HUES48 (cell line): ENCODE measurements at regions not wholly inside any gene's neighbourhood (a gene's known extent, or its start where the extent isn't known, plus 50 kb on each side); places are given as distances from the start of the nearest gene placed in this dataset.
A peak's percentile ranks its signal among the peaks of the same experiment; 100 is the strongest.

Experiments
- H3K27ac ChIP-seq: one replicate; pipeline ENCODE4 v1.7.0; 2013; ENCODE audit warnings: low read depth, low read length, inconsistent platforms
- H3K27me3 ChIP-seq: 2 replicates; pipeline ENCODE4 v1.6.1; 2013; ENCODE audit warnings: mild to moderate bottlenecking, low read length; ENCODE audit not compliant: control insufficient read depth, insufficient read depth
- H3K36me3 ChIP-seq: 2 replicates; pipeline ENCODE4 v1.6.1; 2013; ENCODE audit warnings: low read length; ENCODE audit not compliant: control insufficient read depth, insufficient read depth
- H3K4me1 ChIP-seq: 2 replicates; pipeline ENCODE4 v1.6.1; 2013; ENCODE audit warnings: mild to moderate bottlenecking, low read length; ENCODE audit not compliant: control insufficient read depth, insufficient read depth
- H3K4me3 ChIP-seq: 2 replicates; pipeline ENCODE4 v1.5.1; 2013; ENCODE audit warnings: mild to moderate bottlenecking, low read depth, low read length
- H3K9ac ChIP-seq: 2 replicates; pipeline ENCODE4 v1.6.1; 2013; ENCODE audit warnings: mild to moderate bottlenecking, low read depth, low read length, moderate library complexity
- H3K9me3 ChIP-seq: 2 replicates; pipeline ENCODE4 v1.6.1; 2013; ENCODE audit warnings: low read length; ENCODE audit not compliant: control insufficient read depth, insufficient read depth

DNA sequence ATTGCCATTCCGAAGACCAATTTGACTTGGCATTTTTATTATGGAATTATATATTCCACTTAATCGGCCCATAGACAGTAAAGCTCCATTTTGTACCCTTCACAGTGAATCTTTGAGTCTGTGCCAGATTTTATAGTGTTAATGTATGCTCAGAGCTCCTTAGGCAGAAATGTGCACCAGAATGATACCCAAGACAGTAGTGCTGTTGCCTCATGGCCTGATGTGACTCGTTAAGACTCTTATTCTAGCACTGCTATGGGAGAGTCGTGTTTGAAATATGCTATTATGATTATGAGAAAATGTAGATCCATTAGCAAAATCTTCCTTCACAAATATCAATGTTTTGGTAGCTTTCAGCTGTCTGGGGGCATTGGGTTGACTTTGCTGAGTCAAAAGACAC lies 209.8 kb upstream of the RAG2 start:
- H3K27ac ChIP-seq: no peak overlapping the region
- no peaks in the 10 kb centered on the region for H3K4me1 ChIP-seq
- H3K9me3 ChIP-seq: no peaks in the 10 kb centered on the region
- H3K9ac ChIP-seq: no peak overlapping the region
- no peaks in the 10 kb centered on the region for H3K27me3 ChIP-seq
- H3K4me3 ChIP-seq: no peak overlapping the region
- no peaks in the 10 kb centered on the region for H3K36me3 ChIP-seq

GRCh38 chr11:36803084-36803483 lies 205.0 kb upstream of the RAG2 start:
- no peak overlapping the region for H3K27ac ChIP-seq
- no peaks in the 10 kb centered on the region for H3K4me1 ChIP-seq
- no peaks in the 10 kb centered on the region for H3K27me3 ChIP-seq
- no peaks in the 10 kb centered on the region for H3K9me3 ChIP-seq
- no peak overlapping the region for H3K4me3 ChIP-seq
- H3K9ac ChIP-seq: no peak overlapping the region
- no peaks in the 10 kb centered on the region for H3K36me3 ChIP-seq

GRCh38 chr11:36792996-36793914 lies 195.2 kb upstream of the RAG2 start:
- H3K9ac ChIP-seq: peak overlapping the region; percentile 39; the same call in 1 of the 2 replicates
- H3K36me3 ChIP-seq: no peaks in the 10 kb centered on the region
- H3K27me3 ChIP-seq: no peaks in the 10 kb centered on the region
- no peak overlapping the region for H3K27ac ChIP-seq
- H3K4me3 ChIP-seq: peak overlapping the region; percentile 33; the same call in 1 of the 2 replicates
- peaks cover 7% of the 10 kb centered on the region for H3K4me1 ChIP-seq
- no peaks in the 10 kb centered on the region for H3K9me3 ChIP-seq

DNA sequence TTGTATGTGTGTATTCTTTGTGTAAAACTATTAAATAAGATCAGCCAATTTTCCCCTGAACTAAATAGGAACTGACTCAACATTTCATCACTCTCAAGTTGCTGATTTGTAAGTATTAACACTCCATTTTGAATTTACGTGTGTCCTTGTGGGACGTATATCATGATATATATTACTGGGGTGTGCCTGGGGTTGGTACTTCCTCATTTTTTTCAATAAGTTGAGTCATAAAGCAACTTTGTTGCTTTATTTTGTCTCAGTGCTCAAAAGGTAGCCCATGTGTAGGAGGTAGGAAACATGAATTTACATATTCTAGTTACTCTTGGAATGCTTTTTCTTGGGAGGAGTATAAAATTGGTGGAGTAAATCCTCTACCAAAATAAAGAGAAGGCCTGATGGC lies 193.9 kb upstream of the RAG2 start:
- Histone ChIP-seq H3K4me3 (no peak overlapping the region), H3K9me3 (no peaks in the 10 kb centered on the region), H3K27ac (no peak overlapping the region)

DNA sequence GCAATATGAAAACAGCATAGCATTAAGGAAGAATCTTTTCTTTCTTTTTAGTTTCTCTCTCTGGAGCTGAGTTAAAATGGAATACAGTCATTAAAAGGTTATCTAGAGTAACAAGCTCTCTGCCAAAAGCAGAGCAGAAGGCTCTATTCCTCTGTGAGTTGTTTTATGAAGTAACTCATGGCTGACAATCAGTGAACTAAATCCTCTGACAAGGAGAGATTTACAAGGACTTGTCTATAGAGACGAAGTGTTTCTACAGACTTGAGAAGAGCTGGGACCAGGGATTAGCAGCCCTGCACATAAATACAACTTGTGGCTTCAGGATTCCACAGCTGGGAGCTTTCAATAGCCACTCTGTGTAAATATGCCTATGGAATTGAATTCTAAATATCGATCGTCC lies 192.5 kb upstream of the RAG2 start:
- Histone ChIP-seq H3K4me3 (no peak overlapping the region), H3K27ac (no peak overlapping the region), H3K27me3 (no peaks in the 10 kb centered on the region), H3K36me3 (no peaks in the 10 kb centered on the region), H3K9me3 (no peaks in the 10 kb centered on the region), H3K4me1 (peaks cover 16% of the 10 kb centered on the region), H3K9ac (no peak overlapping the region)

More for the DNA sequence above, 193.9 kb upstream of the RAG2 start:
- Histone ChIP-seq H3K9ac (no peak overlapping the region), H3K4me1 (peaks cover 7% of the 10 kb centered on the region), H3K27me3 (no peaks in the 10 kb centered on the region), H3K36me3 (no peaks in the 10 kb centered on the region)

DNA sequence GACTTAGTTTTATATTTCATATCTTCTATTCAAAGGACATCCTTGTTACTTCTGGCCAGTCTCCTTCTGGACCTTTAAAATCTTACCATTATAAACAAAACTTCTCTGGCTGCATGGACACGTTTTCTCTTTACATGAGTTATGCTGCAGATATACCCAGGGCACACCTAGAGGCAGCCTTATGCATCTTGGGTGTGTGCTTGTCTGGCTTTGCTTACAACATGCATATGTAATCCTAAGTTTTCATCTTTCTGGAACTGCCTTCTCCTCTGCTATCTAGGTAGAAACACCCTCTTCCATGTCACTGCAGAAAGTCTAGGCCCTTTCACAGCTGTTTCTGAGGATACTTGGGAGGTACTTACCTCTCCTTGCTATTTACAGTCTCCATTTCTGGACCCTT lies 185.8 kb upstream of the RAG2 start:
- no peak overlapping the region for H3K4me3 ChIP-seq

GRCh38 chr11:36779791-36780190 lies 181.8 kb upstream of the RAG2 start:
- Histone ChIP-seq H3K27ac (no peak overlapping the region), H3K9ac (no peak overlapping the region), H3K27me3 (no peaks in the 10 kb centered on the region), H3K4me3 (no peak overlapping the region), H3K4me1 (peaks cover 9% of the 10 kb centered on the region; the same call in 1 of the 2 replicates), H3K36me3 (no peaks in the 10 kb centered on the region), H3K9me3 (no peaks in the 10 kb centered on the region)

More for the DNA sequence above, 185.8 kb upstream of the RAG2 start:
- Histone ChIP-seq H3K4me1 (peaks cover 9% of the 10 kb centered on the region), H3K9ac (no peak overlapping the region), H3K36me3 (no peaks in the 10 kb centered on the region), H3K27ac (no peak overlapping the region), H3K9me3 (no peaks in the 10 kb centered on the region), H3K27me3 (no peaks in the 10 kb centered on the region)

DNA sequence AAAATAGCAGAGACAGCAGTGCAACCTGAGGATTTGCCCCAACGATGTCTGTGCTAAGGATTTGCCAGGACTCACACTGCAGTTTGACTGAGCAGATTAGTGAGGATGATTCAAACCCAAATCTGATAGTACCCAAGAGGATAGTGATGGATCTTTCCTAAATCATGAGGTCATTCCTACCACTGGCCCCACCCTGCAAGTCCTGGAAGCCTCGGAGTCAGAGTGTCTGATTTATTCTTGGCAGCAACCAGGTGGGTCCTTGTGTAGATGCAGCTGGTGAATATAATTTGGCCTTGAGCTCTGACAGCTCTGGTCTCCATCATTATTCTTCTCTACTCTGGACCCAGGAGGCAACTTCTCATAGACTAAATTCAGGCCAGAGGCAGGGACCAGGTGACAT lies 179.3 kb upstream of the RAG2 start:
- no peak overlapping the region for H3K9ac ChIP-seq
- H3K27ac ChIP-seq: no peak overlapping the region
- peaks cover 9% of the 10 kb centered on the region; the same call in 1 of the 2 replicates for H3K4me1 ChIP-seq
- H3K36me3 ChIP-seq: no peaks in the 10 kb centered on the region
- H3K4me3 ChIP-seq: no peak overlapping the region
- no peaks in the 10 kb centered on the region for H3K9me3 ChIP-seq
- H3K27me3 ChIP-seq: no peaks in the 10 kb centered on the region

DNA sequence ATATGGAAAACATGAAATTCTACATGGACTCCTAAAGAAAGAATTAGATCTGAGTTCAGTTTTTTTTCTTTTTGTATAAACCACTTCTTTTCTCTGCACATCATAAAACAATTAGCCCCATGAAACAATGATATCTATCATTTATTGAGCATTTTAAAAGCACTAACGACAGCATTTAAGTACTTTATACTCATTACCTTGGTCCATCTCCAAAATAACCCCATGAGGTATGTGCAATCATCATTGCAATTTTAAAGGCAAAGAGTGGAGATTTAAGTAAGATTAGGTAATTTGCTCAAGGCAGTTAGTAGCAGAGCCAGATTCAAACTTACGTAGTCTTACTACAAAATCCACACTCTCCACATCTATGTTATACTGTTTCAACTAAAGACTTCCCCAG lies 177.7 kb upstream of the RAG2 start:
- Histone ChIP-seq H3K4me3 (no peak overlapping the region), H3K27me3 (no peaks in the 10 kb centered on the region), H3K4me1 (peaks cover 9% of the 10 kb centered on the region; the same call in 1 of the 2 replicates), H3K9me3 (no peaks in the 10 kb centered on the region), H3K36me3 (no peaks in the 10 kb centered on the region), H3K9ac (peak overlapping the region; percentile 25; the same call in 1 of the 2 replicates), H3K27ac (no peak overlapping the region)

DNA sequence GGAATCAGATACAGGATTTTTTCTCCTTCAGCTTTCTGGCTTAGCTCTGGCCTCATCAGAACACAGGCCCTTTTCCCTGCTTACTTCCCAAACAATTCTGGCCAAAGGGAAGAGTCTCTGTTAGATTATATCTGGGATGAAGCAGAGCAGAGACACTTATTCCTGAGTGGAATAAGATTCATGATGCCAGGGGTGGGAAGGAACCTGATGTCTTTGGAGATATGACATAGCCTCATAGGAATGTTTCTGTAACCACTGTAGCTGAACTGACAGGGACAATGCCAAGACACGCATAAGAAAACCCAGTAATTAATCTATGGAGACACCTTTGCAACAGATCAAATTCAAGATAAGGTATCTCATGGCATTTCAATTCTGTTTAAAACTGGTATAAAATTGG lies 177.1 kb upstream of the RAG2 start:
- no peaks in the 10 kb centered on the region for H3K27me3 ChIP-seq
- no peaks in the 10 kb centered on the region for H3K36me3 ChIP-seq
- no peak overlapping the region for H3K9ac ChIP-seq
- H3K4me1 ChIP-seq: peaks cover 9% of the 10 kb centered on the region; the same call in 1 of the 2 replicates
- H3K4me3 ChIP-seq: no peak overlapping the region
- H3K9me3 ChIP-seq: no peaks in the 10 kb centered on the region
- H3K27ac ChIP-seq: no peak overlapping the region

DNA sequence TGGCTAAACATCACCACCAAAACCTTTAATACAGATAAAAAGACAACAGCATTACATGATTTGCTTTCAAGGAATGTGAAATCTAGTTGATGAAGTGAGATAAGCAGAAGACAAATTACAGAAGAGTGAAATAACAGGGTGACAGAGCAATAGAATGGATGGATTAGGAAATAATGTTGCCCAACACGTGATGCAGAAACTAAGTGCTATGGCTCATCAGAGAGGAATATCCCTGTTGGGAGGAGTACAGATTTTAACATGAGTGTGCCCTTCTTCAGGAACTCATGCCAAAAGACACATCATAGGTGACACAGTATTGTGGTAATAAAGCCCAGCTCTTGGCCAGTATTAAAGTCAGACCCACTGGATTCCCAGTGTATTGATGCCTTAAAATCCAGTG lies 176.6 kb upstream of the RAG2 start:
- Histone ChIP-seq H3K4me1 (peaks cover 9% of the 10 kb centered on the region; the same call in 1 of the 2 replicates), H3K27me3 (no peaks in the 10 kb centered on the region), H3K4me3 (no peak overlapping the region), H3K27ac (no peak overlapping the region), H3K9me3 (no peaks in the 10 kb centered on the region), H3K36me3 (no peaks in the 10 kb centered on the region), H3K9ac (no peak overlapping the region)
